GM20000 (cell line): ENCODE measurements at regions not wholly inside any gene's neighbourhood (a gene's known extent, or its start where the extent isn't known, plus 50 kb on each side); places are given as distances from the start of the nearest gene placed in this dataset.
A peak's percentile ranks its signal among the peaks of the same experiment; 100 is the strongest.
"Not testable (repeated sequence)": the region's sequence is repeated elsewhere in the genome, so short reads cannot be mapped to it uniquely, and the experiment has no call there.

Experiments used
- DNase-seq: peaks from one replicate; pipeline ENCODE4 v3.0.0; 2012; ENCODE audit warnings: low spot score
- TF ChIP-seq, protein P1 (sequence below): IDR thresholded peaks from 2 replicates; pipeline ENCODE4 v1.5.1; 2012; ENCODE audit warnings: mild to moderate bottlenecking, control low read depth; ENCODE audit errors: extremely low read depth, missing control alignments

DNA sequence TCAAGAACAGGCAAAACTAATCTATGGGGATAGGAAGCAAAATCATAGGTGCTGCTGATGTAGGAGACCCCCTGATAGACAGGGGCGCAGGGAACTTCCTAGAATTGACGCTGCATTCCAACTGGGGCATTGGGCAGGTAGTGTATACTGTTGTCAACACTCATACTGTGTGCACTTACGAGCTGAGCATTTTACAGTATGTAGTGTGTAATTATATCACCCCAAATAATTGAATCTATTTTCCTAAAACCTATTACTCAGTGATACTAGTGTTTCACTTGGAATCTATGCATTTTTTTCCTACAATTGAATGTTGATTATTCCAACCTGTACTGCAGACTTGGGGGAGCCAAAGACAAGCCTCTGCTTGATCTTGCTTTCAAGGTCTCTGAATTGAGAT, 207.0 kb upstream of the PRKCQ start:
- no peak for DNase-seq
- TF ChIP-seq, protein P1, sequence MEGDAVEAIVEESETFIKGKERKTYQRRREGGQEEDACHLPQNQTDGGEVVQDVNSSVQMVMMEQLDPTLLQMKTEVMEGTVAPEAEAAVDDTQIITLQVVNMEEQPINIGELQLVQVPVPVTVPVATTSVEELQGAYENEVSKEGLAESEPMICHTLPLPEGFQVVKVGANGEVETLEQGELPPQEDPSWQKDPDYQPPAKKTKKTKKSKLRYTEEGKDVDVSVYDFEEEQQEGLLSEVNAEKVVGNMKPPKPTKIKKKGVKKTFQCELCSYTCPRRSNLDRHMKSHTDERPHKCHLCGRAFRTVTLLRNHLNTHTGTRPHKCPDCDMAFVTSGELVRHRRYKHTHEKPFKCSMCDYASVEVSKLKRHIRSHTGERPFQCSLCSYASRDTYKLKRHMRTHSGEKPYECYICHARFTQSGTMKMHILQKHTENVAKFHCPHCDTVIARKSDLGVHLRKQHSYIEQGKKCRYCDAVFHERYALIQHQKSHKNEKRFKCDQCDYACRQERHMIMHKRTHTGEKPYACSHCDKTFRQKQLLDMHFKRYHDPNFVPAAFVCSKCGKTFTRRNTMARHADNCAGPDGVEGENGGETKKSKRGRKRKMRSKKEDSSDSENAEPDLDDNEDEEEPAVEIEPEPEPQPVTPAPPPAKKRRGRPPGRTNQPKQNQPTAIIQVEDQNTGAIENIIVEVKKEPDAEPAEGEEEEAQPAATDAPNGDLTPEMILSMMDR: no peak

DNA sequence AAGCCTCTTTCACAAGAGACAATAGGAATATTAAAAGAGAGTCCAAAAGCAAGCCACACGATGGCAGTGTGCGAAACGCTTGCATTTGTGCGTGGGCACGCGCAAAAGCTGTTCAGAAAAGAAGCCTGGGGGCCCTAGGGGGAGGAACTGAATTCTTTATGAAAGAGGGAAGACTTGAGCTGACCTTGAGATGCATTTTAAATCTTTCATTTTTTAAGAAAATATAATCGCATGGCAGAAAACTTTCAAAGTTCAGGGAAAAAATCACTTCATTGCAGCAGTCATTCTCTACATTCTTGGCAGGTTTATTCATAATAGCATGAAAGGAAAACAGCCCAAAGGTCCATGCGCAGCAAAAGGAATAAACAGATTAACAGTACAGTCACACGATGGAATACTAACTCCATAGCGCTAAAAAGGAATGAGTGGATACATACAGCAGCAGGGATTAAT, 206.5 kb upstream of the PRKCQ start:
- no peak for DNase-seq
- TF ChIP-seq, protein P1: no peak

GRCh38 chr10:6784429-6784828, 204.4 kb upstream of the PRKCQ start:
- DNase-seq: not testable (repeated sequence)

DNA sequence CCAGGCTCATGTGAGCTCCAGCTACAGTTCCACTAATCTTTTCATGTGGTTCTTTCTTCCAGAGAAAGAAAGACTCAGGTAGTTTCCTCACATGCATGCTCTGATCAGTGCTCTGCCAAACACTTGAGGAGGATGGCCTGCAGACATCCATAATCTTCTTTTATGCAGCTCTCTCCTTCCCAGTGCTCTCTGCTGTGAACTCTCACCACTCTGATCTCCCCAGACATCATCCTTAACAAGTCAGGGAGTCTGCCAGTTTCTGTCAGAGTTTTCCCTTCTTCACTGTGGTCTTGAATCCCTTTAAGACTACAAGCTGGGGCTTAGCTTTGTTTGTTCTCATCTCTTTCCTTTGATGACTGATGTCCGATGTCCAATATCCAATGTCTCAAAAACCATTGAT, 203.4 kb upstream of the PRKCQ start:
- no peak for DNase-seq
- TF ChIP-seq, protein P1: no peak

GRCh38 chr10:6782378-6782777, 202.3 kb upstream of the PRKCQ start:
- no peak for DNase-seq
- TF ChIP-seq, protein P1: no peak

GRCh38 chr10:6781133-6781770, 201.2 kb upstream of the PRKCQ start:
- TF ChIP-seq, protein P1: no peak
- peak; percentile 25 for DNase-seq

GRCh38 chr10:6780008-6780677, 200.1 kb upstream of the PRKCQ start:
- TF ChIP-seq, protein P1: no peak

DNA sequence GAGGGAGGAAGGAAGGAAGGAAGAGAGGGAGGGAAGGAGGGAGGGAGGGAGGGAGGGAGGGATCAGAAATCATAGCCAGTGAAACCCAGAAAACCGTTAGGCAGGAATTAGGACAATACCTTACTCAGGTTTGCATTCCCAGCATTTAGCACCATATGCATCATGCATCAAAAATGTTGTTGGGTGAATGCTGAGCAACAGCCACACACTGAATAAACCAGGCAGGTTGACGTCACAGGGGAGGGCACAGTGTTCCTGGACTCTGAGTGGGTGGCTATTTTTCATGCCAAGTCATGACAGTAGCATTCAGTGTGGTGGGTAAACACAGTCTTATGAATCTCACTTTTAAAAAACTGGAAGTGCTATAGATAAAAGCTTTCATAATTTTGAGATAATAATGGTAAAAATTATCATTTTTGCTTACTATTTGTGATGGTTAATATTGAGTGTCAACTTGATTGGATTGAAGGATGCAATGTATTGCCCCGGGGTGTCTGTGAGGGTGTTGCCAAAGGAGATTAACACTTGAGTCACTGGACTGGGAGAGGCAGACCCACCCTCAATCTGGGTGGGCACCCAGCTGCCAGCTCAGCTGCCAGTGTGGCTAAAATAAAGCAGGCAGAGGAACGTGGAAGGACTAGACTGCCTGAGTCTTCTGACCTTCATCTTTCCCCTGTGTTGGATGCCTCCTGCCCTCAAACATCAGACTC, 199.1 kb upstream of the PRKCQ start:
- TF ChIP-seq, protein P1: no peak
- DNase-seq: no peak

More at GRCh38 chr10:6780008-6780677, 200.1 kb upstream of the PRKCQ start:
- no peak for DNase-seq
